ENCODE measurements at regions not wholly inside any gene's neighbourhood (a gene's known extent, or its start where the extent isn't known, plus 50 kb on each side); places are given as distances from the start of the nearest gene placed in this dataset.
"Not testable (repeated sequence)": the region's sequence is repeated elsewhere in the genome, so short reads cannot be mapped to it uniquely, and the experiment has no call there.

- in situ Hi-C loops (cut with HindIII; ENCODE audit: low sequenced_read_pairs): no loop called here
Observed at GRCh38 chr7:131808736-131809135, 252.3 kb upstream of the PODXL start.

DNA sequence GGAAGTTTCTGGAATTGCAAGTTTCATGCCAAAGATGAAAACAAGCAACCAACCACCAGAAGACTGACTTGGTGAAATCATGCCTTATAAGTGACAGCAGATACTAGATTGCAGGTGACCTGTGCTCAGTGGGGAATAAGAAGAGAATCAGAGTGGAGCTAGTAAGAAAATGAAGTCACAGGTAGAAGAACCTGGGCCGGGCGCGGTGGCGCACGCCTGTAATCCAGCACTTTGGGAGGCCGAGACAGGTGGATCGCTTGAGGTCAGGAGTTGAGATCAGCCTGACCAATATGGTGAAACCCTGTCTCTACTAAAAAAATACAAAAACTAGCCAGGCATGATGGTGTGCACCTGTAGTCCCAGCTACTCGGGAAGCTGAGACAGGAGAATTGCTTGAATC is 251.7 kb upstream of the PODXL start:
- in situ Hi-C loops (cut with HindIII; ENCODE audit: low sequenced_read_pairs): not testable (repeated sequence)

GRCh38 chr7:131803816-131804215 is 247.4 kb upstream of the PODXL start:
- in situ Hi-C loops (cut with HindIII; ENCODE audit: low sequenced_read_pairs): no loop called here

- in situ Hi-C loops (cut with HindIII; ENCODE audit: low sequenced_read_pairs): no loop called here
Observed at GRCh38 chr7:131802195-131802864, 245.9 kb upstream of the PODXL start.

DNA sequence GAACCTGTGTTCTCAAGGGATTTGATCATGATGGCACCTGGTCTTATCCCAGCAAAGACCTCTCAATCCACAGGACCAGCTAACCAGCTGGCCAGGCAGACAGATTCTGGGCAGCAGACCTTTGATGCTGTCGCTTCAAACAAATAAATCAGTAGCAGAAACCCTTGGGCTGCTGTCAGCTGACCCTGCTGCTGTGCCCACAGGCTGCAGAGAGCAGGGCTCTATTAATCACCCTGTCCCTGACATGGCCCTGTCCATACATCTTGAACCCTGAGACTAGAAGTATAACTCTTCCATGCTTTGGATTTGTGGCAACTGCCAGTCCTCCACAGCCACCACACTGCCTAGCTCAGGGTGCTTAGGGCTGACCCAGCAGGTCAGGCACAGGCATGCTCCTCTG is 244.1 kb upstream of the PODXL start:
- in situ Hi-C loops (cut with HindIII; ENCODE audit: low sequenced_read_pairs): no loop called here

DNA sequence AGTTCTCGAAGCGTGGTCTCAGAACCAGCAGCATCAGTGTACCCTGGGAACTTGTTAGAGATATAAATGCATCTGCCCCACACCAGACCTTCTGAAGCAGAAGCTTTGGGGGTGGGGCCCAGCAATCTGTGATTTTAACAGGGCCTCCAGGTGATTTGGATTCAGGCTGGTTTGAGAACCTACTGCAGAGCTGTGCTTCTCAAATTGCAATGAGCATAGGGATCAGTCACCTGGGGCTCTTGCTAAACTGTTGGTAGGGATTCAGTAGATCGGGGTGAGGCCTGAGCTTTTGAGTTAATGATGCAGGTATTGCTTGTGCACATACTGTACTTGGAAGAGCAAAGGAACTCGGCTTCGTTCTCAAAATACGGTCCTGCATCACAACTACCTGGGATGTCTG is 243.6 kb upstream of the PODXL start:
- in situ Hi-C loops (cut with HindIII; ENCODE audit: low sequenced_read_pairs): no loop called here

GRCh38 chr7:131797841-131798240 is 241.4 kb upstream of the PODXL start:
- in situ Hi-C loops (cut with HindIII; ENCODE audit: low sequenced_read_pairs): no loop called here

DNA sequence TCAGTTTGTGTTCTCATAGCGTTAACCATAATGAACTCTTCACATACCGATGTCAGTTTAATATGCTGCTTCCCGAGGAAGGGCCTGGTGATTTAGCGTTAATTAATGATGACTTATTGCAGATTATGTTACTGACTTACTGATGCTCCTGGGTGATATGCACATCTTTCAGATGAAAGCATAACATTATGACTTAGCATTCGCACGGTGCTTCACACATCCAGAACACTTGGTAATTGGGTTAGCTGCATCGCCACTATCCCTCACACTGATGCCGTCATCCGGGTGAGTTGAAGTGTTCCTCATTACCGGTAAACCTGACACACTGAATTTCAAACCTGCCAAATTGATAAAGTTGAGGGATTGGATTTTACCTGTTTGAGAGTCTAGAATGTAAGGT is 239.0 kb upstream of the PODXL start:
- in situ Hi-C loops (cut with HindIII; ENCODE audit: low sequenced_read_pairs): no loop called here

DNA sequence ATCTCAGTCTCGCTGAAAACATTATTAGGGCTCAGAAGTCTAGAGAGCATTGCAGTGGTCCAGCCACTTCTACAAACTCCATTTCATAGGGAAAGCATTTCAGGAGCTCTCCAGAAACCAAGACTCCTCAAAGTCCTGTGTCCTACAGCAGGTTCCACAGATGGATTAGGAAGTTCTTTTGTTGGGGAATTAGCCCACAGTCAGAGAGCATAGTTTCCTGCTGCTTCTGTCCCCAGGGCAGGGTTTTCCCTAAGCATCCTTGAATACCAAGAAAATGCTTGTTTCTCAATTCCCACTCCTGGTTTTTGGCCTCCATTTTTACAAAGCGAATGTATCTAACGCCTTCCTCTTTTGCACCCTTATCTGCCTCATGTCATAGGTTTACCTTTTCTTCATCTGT is 235.9 kb upstream of the PODXL start:
- in situ Hi-C loops (cut with HindIII; ENCODE audit: low sequenced_read_pairs): no loop called here

GRCh38 chr7:131787101-131787500 is 230.7 kb upstream of the PODXL start:
- in situ Hi-C loops (cut with HindIII; ENCODE audit: low sequenced_read_pairs): no loop called here

- in situ Hi-C loops (cut with HindIII; ENCODE audit: low sequenced_read_pairs): no loop called here
Observed at GRCh38 chr7:131786204-131786603, 229.8 kb upstream of the PODXL start.

DNA sequence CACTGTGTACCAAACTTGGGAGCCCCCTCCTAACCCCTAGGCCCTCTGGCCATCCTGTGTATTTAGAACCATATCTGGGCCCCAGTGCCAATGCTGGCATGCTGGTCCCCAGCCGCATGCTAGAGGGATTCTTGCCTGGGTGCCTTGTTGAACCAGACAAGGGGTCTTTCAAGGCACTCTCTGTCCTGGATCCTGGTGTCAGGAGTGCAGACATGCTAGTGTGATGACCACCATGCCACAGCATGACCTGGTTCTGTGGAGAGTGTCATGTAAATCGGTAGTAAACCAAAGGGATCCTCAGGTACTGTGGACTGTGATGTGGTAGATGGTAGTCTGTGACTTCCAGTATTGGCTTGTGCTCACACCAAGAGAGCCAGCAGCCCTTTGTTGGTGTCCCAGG is 222.2 kb upstream of the PODXL start:
- in situ Hi-C loops (cut with HindIII; ENCODE audit: low sequenced_read_pairs): no loop called here

DNA sequence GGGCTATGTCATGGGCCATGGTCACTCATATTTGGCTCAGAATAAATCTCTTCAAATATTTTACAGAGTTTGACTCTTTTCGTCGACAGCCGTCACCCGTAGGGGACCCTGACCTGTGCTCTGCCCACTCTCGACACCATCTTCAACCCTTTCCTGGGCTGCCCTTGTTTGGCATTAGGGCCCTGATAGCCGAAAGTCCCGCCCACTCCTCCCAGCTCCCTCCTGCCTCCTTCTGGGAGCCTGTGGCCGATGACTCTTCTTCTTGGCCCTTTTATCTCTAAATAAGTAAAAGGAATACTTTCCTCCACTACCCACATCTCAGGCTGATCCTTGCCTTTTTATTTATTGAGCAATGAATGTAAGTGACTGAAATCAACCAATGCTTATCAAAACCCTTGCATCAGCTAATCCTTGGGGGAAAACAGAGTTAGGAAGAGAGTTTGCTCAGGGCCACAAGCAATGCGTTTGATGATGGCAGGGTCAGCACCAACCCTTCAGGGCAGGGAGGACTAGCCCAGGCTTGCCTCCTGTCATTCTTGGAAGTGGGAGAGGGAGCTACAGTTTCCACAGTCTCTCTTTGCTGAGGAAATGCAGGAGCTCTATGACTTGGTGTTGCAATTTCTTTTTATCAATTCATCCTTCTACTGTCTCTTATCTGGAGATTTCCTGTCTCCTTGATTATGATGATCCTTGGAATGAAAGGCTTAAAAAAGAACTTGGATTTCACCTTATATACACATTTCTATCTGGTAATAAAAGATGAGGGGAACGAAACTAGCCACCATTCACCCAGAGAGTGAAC is 218.2 kb upstream of the PODXL start:
- in situ Hi-C loops (cut with HindIII; ENCODE audit: low sequenced_read_pairs): no loop called here

GRCh38 chr7:131773413-131773812 is 217.0 kb upstream of the PODXL start:
- in situ Hi-C loops (cut with HindIII; ENCODE audit: low sequenced_read_pairs): no loop called here

DNA sequence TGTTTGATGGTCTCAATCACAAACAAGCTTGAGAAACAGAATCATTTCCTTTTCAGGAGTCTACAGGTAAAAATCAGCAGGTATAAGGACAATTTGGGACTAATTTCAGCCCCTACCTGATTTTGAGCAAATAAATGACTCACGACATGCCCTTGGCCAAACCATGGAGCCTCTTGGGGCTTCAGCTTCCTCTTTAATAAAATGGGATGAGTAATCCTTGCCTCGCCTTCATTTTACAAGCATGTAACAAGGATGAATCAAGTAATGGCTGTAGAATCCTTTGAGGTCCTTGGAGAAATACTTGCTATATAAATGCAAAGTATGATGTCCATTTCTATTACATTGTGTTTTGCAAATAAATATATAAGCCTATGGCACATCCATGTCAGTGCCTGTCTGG is 212.8 kb upstream of the PODXL start:
- in situ Hi-C loops (cut with HindIII; ENCODE audit: low sequenced_read_pairs): no loop called here

DNA sequence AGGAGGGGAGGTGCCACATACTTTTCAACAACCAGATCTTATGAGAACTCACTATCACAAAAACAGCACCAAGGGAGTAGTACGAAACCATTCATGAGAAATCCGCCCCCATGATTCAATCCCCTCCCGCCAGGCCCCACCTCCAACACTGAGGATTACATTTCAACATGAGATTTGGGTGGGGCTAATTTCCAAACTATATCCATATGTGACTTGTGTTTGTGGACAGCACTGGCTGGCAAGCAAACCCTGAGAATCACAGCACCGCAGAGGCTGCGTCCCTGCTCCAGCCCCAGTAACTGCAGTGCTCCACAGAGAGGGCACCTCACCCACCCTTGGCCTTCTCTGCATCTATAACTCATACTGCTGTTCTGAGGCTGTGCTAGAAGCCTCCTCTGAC is 211.2 kb upstream of the PODXL start:
- in situ Hi-C loops (cut with HindIII; ENCODE audit: low sequenced_read_pairs): no loop called here

DNA sequence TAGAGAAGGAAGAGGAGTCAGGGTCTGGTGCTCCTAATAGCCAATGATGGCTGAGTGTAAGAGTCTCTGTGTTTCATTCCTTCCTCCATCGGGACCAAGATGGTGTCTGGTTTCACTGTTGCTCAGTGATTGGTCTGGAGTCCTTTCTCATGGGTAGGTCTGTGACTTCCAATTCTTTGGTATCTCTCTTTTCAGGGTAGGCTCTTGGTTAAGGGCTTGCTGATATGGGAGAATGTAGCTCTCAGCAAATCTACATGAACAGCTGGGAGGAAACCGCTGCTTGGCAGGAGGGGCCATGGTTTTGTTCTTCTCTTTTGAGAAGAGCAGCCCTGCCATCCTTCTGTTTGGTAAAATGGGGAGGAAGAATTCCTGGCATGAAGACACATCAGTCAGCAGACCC is 209.1 kb upstream of the PODXL start:
- in situ Hi-C loops (cut with HindIII; ENCODE audit: low sequenced_read_pairs): no loop called here

GRCh38 chr7:131764143-131764775 is 207.8 kb upstream of the PODXL start:
- in situ Hi-C loops (cut with HindIII; ENCODE audit: low sequenced_read_pairs): no loop called here

DNA sequence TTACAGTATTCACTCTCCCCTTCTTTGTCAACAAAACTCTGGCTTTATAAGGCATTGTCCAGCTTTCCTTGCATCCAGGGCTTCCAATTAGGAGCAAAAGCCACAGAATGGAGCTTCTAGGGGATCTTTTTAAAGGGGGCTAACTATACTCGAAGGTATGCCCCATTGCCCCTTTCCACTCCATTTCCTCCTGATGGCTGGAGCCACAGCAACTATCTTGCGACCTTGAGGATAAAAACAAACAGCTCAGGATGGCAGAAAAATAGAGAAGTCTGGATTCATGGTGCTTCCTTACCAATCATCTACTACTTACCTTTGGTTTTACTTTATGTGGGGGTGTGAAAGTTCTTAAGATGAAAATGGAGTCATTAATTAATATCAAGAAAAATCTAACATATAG is 206.3 kb upstream of the PODXL start:
- in situ Hi-C loops (cut with HindIII; ENCODE audit: low sequenced_read_pairs): no loop called here

GRCh38 chr7:131755801-131756200 is 199.4 kb upstream of the PODXL start:
- in situ Hi-C loops (cut with HindIII; ENCODE audit: low sequenced_read_pairs): not testable (repeated sequence)

GRCh38 chr7:131753620-131754222 is 197.3 kb upstream of the PODXL start:
- in situ Hi-C loops (cut with HindIII; ENCODE audit: low sequenced_read_pairs): no loop called here
